Stimulated activated CD8-positive, alpha-beta memory T cell treated with anti-CD3 and anti-CD28 coated beads, Interleukin-12 subunit alpha, Interleukin-12 subunit beta, amount 100 ng/mL, for 4 hours (primary cell): ENCODE measurements at regions not wholly inside any gene's neighbourhood (a gene's known extent, or its start where the extent isn't known, plus 50 kb on each side); places are given as distances from the start of the nearest gene placed in this dataset.

Experiments used
- DNase-seq: peaks from one replicate; pipeline ENCODE4 v3.0.0-alpha.2; 2020; ENCODE audit warnings: low read depth

GRCh38 chr11:80146232-80146631, 705.4 kb upstream of the TENM4 start:
- no peak for DNase-seq

- no peak for DNase-seq
Observed at GRCh38 chr11:80144897-80145594, 704.2 kb upstream of the TENM4 start.

GRCh38 chr11:80136991-80137390, 696.2 kb upstream of the TENM4 start:
- DNase-seq: no peak

- DNase-seq: no peak
Observed at GRCh38 chr11:80129396-80129795, 688.6 kb upstream of the TENM4 start.

- no peak for DNase-seq
Observed at GRCh38 chr11:80122211-80122610, 681.4 kb upstream of the TENM4 start.

- DNase-seq: no peak
Observed at GRCh38 chr11:80118073-80118472, 677.2 kb upstream of the TENM4 start.

GRCh38 chr11:80116796-80117195, 676.0 kb upstream of the TENM4 start:
- DNase-seq: no peak

GRCh38 chr11:80109652-80110051, 668.8 kb upstream of the TENM4 start:
- DNase-seq: no peak

GRCh38 chr11:80109031-80109430, 668.2 kb upstream of the TENM4 start:
- no peak for DNase-seq

GRCh38 chr11:80107415-80107814, 666.6 kb upstream of the TENM4 start:
- no peak for DNase-seq

GRCh38 chr11:80104191-80104590, 663.4 kb upstream of the TENM4 start:
- DNase-seq: no peak

GRCh38 chr11:80103142-80103859, 662.5 kb upstream of the TENM4 start:
- no peak for DNase-seq

GRCh38 chr11:80097146-80097545, 656.3 kb upstream of the TENM4 start:
- no peak for DNase-seq

GRCh38 chr11:80096736-80097135, 655.9 kb upstream of the TENM4 start:
- DNase-seq: no peak

GRCh38 chr11:80086496-80087055, 645.7 kb upstream of the TENM4 start:
- no peak for DNase-seq

GRCh38 chr11:80085563-80085962, 644.7 kb upstream of the TENM4 start:
- no peak for DNase-seq

- no peak for DNase-seq
Observed at GRCh38 chr11:80084608-80085007, 643.8 kb upstream of the TENM4 start.

GRCh38 chr11:80083531-80083951, 642.7 kb upstream of the TENM4 start:
- no peak for DNase-seq

GRCh38 chr11:80082406-80082805, 641.6 kb upstream of the TENM4 start:
- no peak for DNase-seq

GRCh38 chr11:80077113-80077512, 636.3 kb upstream of the TENM4 start:
- DNase-seq: no peak

- DNase-seq: no peak
Observed at GRCh38 chr11:80074837-80075236, 634.0 kb upstream of the TENM4 start.

- DNase-seq: no peak
Observed at GRCh38 chr11:80066291-80066690, 625.5 kb upstream of the TENM4 start.

GRCh38 chr11:80065086-80065485, 624.3 kb upstream of the TENM4 start:
- no peak for DNase-seq
